ENCODE measurements at regions not wholly inside any gene's neighbourhood (a gene's known extent, or its start where the extent isn't known, plus 50 kb on each side); places are given as distances from the start of the nearest gene placed in this dataset.

GRCh38 chr11:116615211-116615865 is 157.4 kb downstream of the BUD13 start:
- ChIA-PET POLR2A (no interaction called here), CTCF (no interaction called here)
- Histone ChIP-seq H3K9me3 (no peaks in the 10 kb centered on the region), H3K4me3 (ENCODE audit: control insufficient read depth in 1 of 2, extremely low read depth in 1 of 2, low read length in 1 of 2) (no peak overlapping the region), H3K36me3 (ENCODE audit: control insufficient read depth in 2 of 2, extremely low read depth in 1 of 2, insufficient read depth in 1 of 2, low read length in 1 of 2) (no peaks in the 10 kb centered on the region), H3K27me3 (replicated peaks in 1 of 2; ENCODE audit: control insufficient read depth in 2 of 2, extremely low read depth in 1 of 2, insufficient read depth in 2 of 2, low read length in 1 of 2) (peaks cover 0 to 31% of the 10 kb centered on the region in 2 experiments), H3K4me1 (ENCODE audit: control insufficient read depth in 1 of 2, extremely low read depth in 1 of 2, insufficient read depth in 2 of 2, low read length in 2 of 2) (no peaks in the 10 kb centered on the region), H3K27ac (ENCODE audit: low read length) (no peak overlapping the region)
- Mint-ChIP-seq H3K4me3 (no peak overlapping the region), H3K9me3 (no peaks in the 10 kb centered on the region), H3K36me3 (no peaks in the 10 kb centered on the region), H3K27ac (no peak overlapping the region), H3K4me1 (no peaks in the 10 kb centered on the region), H3K27me3 (peaks cover 16 to 30% of the 10 kb centered on the region in 2 donors)
- WGBS (ENCODE audit: insufficient coverage): 59% methylated on average over 4 of the region's 7 CpGs
- no peak for DNase-seq
- no peak for ATAC-seq (replicated peaks in 1 of 4)

- WGBS (ENCODE audit: insufficient coverage): 94% methylated on average over 3 of the region's 11 CpGs
- Histone ChIP-seq H3K9me3 (no peaks in the 10 kb centered on the region), H3K4me1 (ENCODE audit: control insufficient read depth in 1 of 2, extremely low read depth in 1 of 2, insufficient read depth in 2 of 2, low read length in 2 of 2) (no peaks in the 10 kb centered on the region), H3K36me3 (ENCODE audit: control insufficient read depth in 2 of 2, extremely low read depth in 1 of 2, insufficient read depth in 1 of 2, low read length in 1 of 2) (no peaks in the 10 kb centered on the region), H3K27me3 (replicated peaks in 1 of 2; ENCODE audit: control insufficient read depth in 2 of 2, extremely low read depth in 1 of 2, insufficient read depth in 2 of 2, low read length in 1 of 2) (peaks cover 0 to 36% of the 10 kb centered on the region in 2 experiments), H3K27ac (ENCODE audit: low read length) (no peak overlapping the region), H3K4me3 (ENCODE audit: control insufficient read depth in 1 of 2, extremely low read depth in 1 of 2, low read length in 1 of 2) (no peak overlapping the region)
- no peak for DNase-seq
- Mint-ChIP-seq H3K36me3 (no peaks in the 10 kb centered on the region), H3K4me1 (no peaks in the 10 kb centered on the region), H3K27ac (no peak overlapping the region), H3K9me3 (no peaks in the 10 kb centered on the region), H3K4me3 (no peak overlapping the region), H3K27me3 (peaks cover 16 to 33% of the 10 kb centered on the region in 2 donors)
- POLR2A ChIA-PET: no interaction called here
- ATAC-seq (replicated peaks in 1 of 4): no peak
- CTCF ChIA-PET: no interaction called here
Measured at GRCh38 chr11:116614306-116615210, 158.2 kb downstream of the BUD13 start.

- DNase-seq: no peak
- H3K27ac ChIP-seq (ENCODE audit: low read length): no peak overlapping the region
- H3K4me3 ChIP-seq (ENCODE audit: control insufficient read depth in 1 of 2, extremely low read depth in 1 of 2, low read length in 1 of 2): no peak overlapping the region
- peaks cover 0 to 35% of the 10 kb centered on the region in 2 experiments for H3K27me3 ChIP-seq (replicated peaks in 1 of 2; ENCODE audit: control insufficient read depth in 2 of 2, extremely low read depth in 1 of 2, insufficient read depth in 2 of 2, low read length in 1 of 2)
- ATAC-seq (replicated peaks in 1 of 4): no peak
- 85% methylated on average over 23 of the region's 27 CpGs for WGBS (ENCODE audit: insufficient coverage)
- H3K27me3 Mint-ChIP-seq: peaks cover 16 to 32% of the 10 kb centered on the region in 2 donors
- no peaks in the 10 kb centered on the region for H3K36me3 ChIP-seq (ENCODE audit: control insufficient read depth in 2 of 2, extremely low read depth in 1 of 2, insufficient read depth in 1 of 2, low read length in 1 of 2)
- H3K4me1 ChIP-seq (ENCODE audit: control insufficient read depth in 1 of 2, extremely low read depth in 1 of 2, insufficient read depth in 2 of 2, low read length in 2 of 2): no peaks in the 10 kb centered on the region
- no peaks in the 10 kb centered on the region for H3K36me3 Mint-ChIP-seq
- no peaks in the 10 kb centered on the region for H3K9me3 Mint-ChIP-seq
- no peak overlapping the region for H3K4me3 Mint-ChIP-seq
- POLR2A ChIA-PET: no interaction called here
- no peak overlapping the region for H3K27ac Mint-ChIP-seq
- H3K4me1 Mint-ChIP-seq: no peaks in the 10 kb centered on the region
- CTCF ChIA-PET: no interaction called here
- no peaks in the 10 kb centered on the region for H3K9me3 ChIP-seq
Measured at GRCh38 chr11:116613206-116613875, 159.4 kb downstream of the BUD13 start.

GRCh38 chr11:116611998-116612620 is 160.7 kb downstream of the BUD13 start:
- H3K27me3 Mint-ChIP-seq: peaks cover 20 to 39% of the 10 kb centered on the region in 2 donors
- no peaks in the 10 kb centered on the region for H3K9me3 Mint-ChIP-seq
- no peaks in the 10 kb centered on the region for H3K9me3 ChIP-seq
- WGBS (ENCODE audit: insufficient coverage): 83% methylated on average over 1 of the region's 4 CpGs
- no peak overlapping the region for H3K4me3 ChIP-seq (ENCODE audit: control insufficient read depth in 1 of 2, extremely low read depth in 1 of 2, low read length in 1 of 2)
- H3K27me3 ChIP-seq (replicated peaks in 1 of 2; ENCODE audit: control insufficient read depth in 2 of 2, extremely low read depth in 1 of 2, insufficient read depth in 2 of 2, low read length in 1 of 2): peaks cover 0 to 41% of the 10 kb centered on the region in 2 experiments
- no peak for ATAC-seq (replicated peaks in 1 of 4)
- H3K27ac Mint-ChIP-seq: no peak overlapping the region
- no peak overlapping the region for H3K4me3 Mint-ChIP-seq
- no peaks in the 10 kb centered on the region for H3K4me1 ChIP-seq (ENCODE audit: control insufficient read depth in 1 of 2, extremely low read depth in 1 of 2, insufficient read depth in 2 of 2, low read length in 2 of 2)
- ChIA-PET CTCF (no interaction called here), POLR2A (no interaction called here)
- H3K27ac ChIP-seq (ENCODE audit: low read length): no peak overlapping the region
- H3K4me1 Mint-ChIP-seq: no peaks in the 10 kb centered on the region
- H3K36me3 Mint-ChIP-seq: no peaks in the 10 kb centered on the region
- no peaks in the 10 kb centered on the region for H3K36me3 ChIP-seq (ENCODE audit: control insufficient read depth in 2 of 2, extremely low read depth in 1 of 2, insufficient read depth in 1 of 2, low read length in 1 of 2)
- no peak for DNase-seq

GRCh38 chr11:116610190-116610589 is 162.6 kb downstream of the BUD13 start:
- H3K9me3 Mint-ChIP-seq: no peaks in the 10 kb centered on the region
- H3K4me3 Mint-ChIP-seq: no peak overlapping the region
- H3K4me1 Mint-ChIP-seq: no peaks in the 10 kb centered on the region
- WGBS (ENCODE audit: insufficient coverage): no CpG with 5 or more reads among the region's 7 CpGs
- Histone ChIP-seq H3K9me3 (no peaks in the 10 kb centered on the region), H3K4me1 (ENCODE audit: control insufficient read depth in 1 of 2, extremely low read depth in 1 of 2, insufficient read depth in 2 of 2, low read length in 2 of 2) (no peaks in the 10 kb centered on the region), H3K36me3 (ENCODE audit: control insufficient read depth in 2 of 2, extremely low read depth in 1 of 2, insufficient read depth in 1 of 2, low read length in 1 of 2) (no peaks in the 10 kb centered on the region), H3K27me3 (replicated peaks in 1 of 2; ENCODE audit: control insufficient read depth in 2 of 2, extremely low read depth in 1 of 2, insufficient read depth in 2 of 2, low read length in 1 of 2) (peaks cover 0 to 46% of the 10 kb centered on the region in 2 experiments), H3K4me3 (ENCODE audit: control insufficient read depth in 1 of 2, extremely low read depth in 1 of 2, low read length in 1 of 2) (no peak overlapping the region), H3K27ac (ENCODE audit: low read length) (no peak overlapping the region)
- H3K36me3 Mint-ChIP-seq: no peaks in the 10 kb centered on the region
- no peak overlapping the region for H3K27ac Mint-ChIP-seq
- CTCF ChIA-PET: no interaction called here
- ATAC-seq (replicated peaks in 1 of 4): no peak
- peaks cover 34 to 43% of the 10 kb centered on the region in 2 donors for H3K27me3 Mint-ChIP-seq
- DNase-seq: no peak
- POLR2A ChIA-PET: no interaction called here

GRCh38 chr11:116607027-116607426 is 165.8 kb downstream of the BUD13 start:
- peaks cover 0 to 43% of the 10 kb centered on the region in 2 experiments for H3K27me3 ChIP-seq (replicated peaks in 1 of 2; ENCODE audit: control insufficient read depth in 2 of 2, extremely low read depth in 1 of 2, insufficient read depth in 2 of 2, low read length in 1 of 2)
- H3K4me1 Mint-ChIP-seq: no peaks in the 10 kb centered on the region
- H3K9me3 Mint-ChIP-seq: no peaks in the 10 kb centered on the region
- H3K27ac Mint-ChIP-seq: no peak overlapping the region
- CTCF ChIA-PET: no interaction called here
- POLR2A ChIA-PET: no interaction called here
- H3K4me3 Mint-ChIP-seq: no peak overlapping the region
- no peak overlapping the region for H3K4me3 ChIP-seq (ENCODE audit: control insufficient read depth in 1 of 2, extremely low read depth in 1 of 2, low read length in 1 of 2)
- peaks cover 32 to 52% of the 10 kb centered on the region in 2 donors for H3K27me3 Mint-ChIP-seq
- H3K9me3 ChIP-seq: no peaks in the 10 kb centered on the region
- ATAC-seq (replicated peaks in 1 of 4) (no peak), DNase-seq (no peak)
- no peaks in the 10 kb centered on the region for H3K4me1 ChIP-seq (ENCODE audit: control insufficient read depth in 1 of 2, extremely low read depth in 1 of 2, insufficient read depth in 2 of 2, low read length in 2 of 2)
- no peaks in the 10 kb centered on the region for H3K36me3 Mint-ChIP-seq
- H3K36me3 ChIP-seq (ENCODE audit: control insufficient read depth in 2 of 2, extremely low read depth in 1 of 2, insufficient read depth in 1 of 2, low read length in 1 of 2): no peaks in the 10 kb centered on the region
- no peak overlapping the region for H3K27ac ChIP-seq (ENCODE audit: low read length)
